Stimulated activated CD4-positive, alpha-beta T cell treated with anti-CD3 and anti-CD28 coated beads, TNF-alpha, amount 100 ng/mL, for 24 hours (primary cell): ENCODE measurements at regions not wholly inside any gene's neighbourhood (a gene's known extent, or its start where the extent isn't known, plus 50 kb on each side); places are given as distances from the start of the nearest gene placed in this dataset.
"Not testable (repeated sequence)": the region's sequence is repeated elsewhere in the genome, so short reads cannot be mapped to it uniquely, and the experiment has no call there.

Experiments used
- DNase-seq, 3 experiments: peaks; one replicate each; pipeline ENCODE4 v3.0.0-alpha.2; 2020; ENCODE audit warnings: low read depth in 3 of 3

GRCh38 chr19:27718234-27718633, 1494.7 kb downstream of the UQCRFS1 start:
- DNase-seq, result no peak

GRCh38 chr19:27717825-27718224, 1495.1 kb downstream of the UQCRFS1 start:
- no peak for DNase-seq

- DNase-seq, result no peak
Measured at GRCh38 chr19:27716922-27717321, 1496.0 kb downstream of the UQCRFS1 start.

- DNase-seq, result no peak
Measured at GRCh38 chr19:27714857-27715256, 1498.1 kb downstream of the UQCRFS1 start.

GRCh38 chr19:27709496-27709895, 1503.5 kb downstream of the UQCRFS1 start:
- DNase-seq, result no peak

GRCh38 chr19:27708986-27709385, 1504.0 kb downstream of the UQCRFS1 start:
- DNase-seq, result not testable (repeated sequence)

- not testable (repeated sequence) for DNase-seq
Measured at GRCh38 chr19:27707026-27707425, 1505.9 kb downstream of the UQCRFS1 start.

- DNase-seq, result no peak
Measured at GRCh38 chr19:27705896-27706295, 1507.1 kb downstream of the UQCRFS1 start.

GRCh38 chr19:27694361-27695055, 1518.4 kb downstream of the UQCRFS1 start:
- no peak for DNase-seq

- DNase-seq, result no peak
Measured at GRCh38 chr19:27691991-27692390, 1521.0 kb downstream of the UQCRFS1 start.

- DNase-seq, result no peak
Measured at GRCh38 chr19:27689734-27690241, 1523.2 kb downstream of the UQCRFS1 start.

- DNase-seq, result no peak
Measured at GRCh38 chr19:27684293-27684692, 1528.7 kb downstream of the UQCRFS1 start.

- no peak for DNase-seq
Measured at GRCh38 chr19:27681972-27682371, 1531.0 kb downstream of the UQCRFS1 start.

- no peak for DNase-seq
Measured at GRCh38 chr19:27679905-27680304, 1533.0 kb downstream of the UQCRFS1 start.

GRCh38 chr19:27679399-27679798, 1533.6 kb downstream of the UQCRFS1 start:
- no peak for DNase-seq

GRCh38 chr19:27676877-27677276, 1536.1 kb downstream of the UQCRFS1 start:
- DNase-seq, result no peak

- DNase-seq, result no peak
Measured at GRCh38 chr19:27676334-27676733, 1536.6 kb downstream of the UQCRFS1 start.

GRCh38 chr19:27675771-27676170, 1537.2 kb downstream of the UQCRFS1 start:
- no peak for DNase-seq

- no peak for DNase-seq
Measured at GRCh38 chr19:27674701-27675100, 1538.2 kb downstream of the UQCRFS1 start.

- DNase-seq, result no peak
Measured at GRCh38 chr19:27673986-27674385, 1539.0 kb downstream of the UQCRFS1 start.

GRCh38 chr19:27672309-27673047, 1540.5 kb downstream of the UQCRFS1 start:
- DNase-seq, result no peak

- no peak for DNase-seq
Measured at GRCh38 chr19:27671876-27672275, 1541.1 kb downstream of the UQCRFS1 start.

GRCh38 chr19:27660428-27660827, 1552.5 kb downstream of the UQCRFS1 start:
- no peak for DNase-seq
